Loucy (cell line): ENCODE measurements at regions not wholly inside any gene's neighbourhood (a gene's known extent, or its start where the extent isn't known, plus 50 kb on each side); places are given as distances from the start of the nearest gene placed in this dataset.
"Not testable (repeated sequence)": the region's sequence is repeated elsewhere in the genome, so short reads cannot be mapped to it uniquely, and the experiment has no call there.

Experiments
- H2AFZ ChIP-seq: fragments of 200-600 bp; sonication (generic); 2 replicates; pipeline ENCODE4 v1.6.0; 2016; ENCODE audit warnings: antibody characterized with exemption, mild to moderate bottlenecking, low read length, moderate library complexity
- H3F3A ChIP-seq: fragments of 200-600 bp; 2 replicates; pipeline ENCODE4 v1.6.0; 2016; ENCODE audit warnings: antibody characterized with exemption, low read depth, mild to moderate bottlenecking
- H3K27me3 ChIP-seq: fragments of 200-600 bp; sonication (generic); 2 replicates; pipeline ENCODE4 v1.6.1; 2014; ENCODE audit warnings: low read length, mild to moderate bottlenecking; ENCODE audit not compliant: insufficient read depth, poor library complexity, severe bottlenecking
- H3K36me3 ChIP-seq: fragments of 200-600 bp; sonication (generic); 2 replicates; pipeline ENCODE4 v1.6.1; 2016; ENCODE audit warnings: low read length; ENCODE audit not compliant: insufficient read depth
- H3K4me1 ChIP-seq: fragments of 200-600 bp; sonication (generic); 2 replicates; pipeline ENCODE4 v1.5.1; 2014; ENCODE audit warnings: low read length, mild to moderate bottlenecking; ENCODE audit not compliant: insufficient read depth, poor library complexity, severe bottlenecking
- H3K4me2 ChIP-seq: fragments of 200-600 bp; sonication (generic); 2 replicates; pipeline ENCODE4 v1.6.0; 2014; ENCODE audit warnings: antibody characterized with exemption, low read length, low read depth, mild to moderate bottlenecking; ENCODE audit not compliant: poor library complexity, severe bottlenecking
- H3K4me3 ChIP-seq: fragments of 200-600 bp; sonication (generic); 2 replicates; pipeline ENCODE4 v1.5.1; 2014; ENCODE audit warnings: low read length, mild to moderate bottlenecking, mixed read lengths; ENCODE audit not compliant: poor library complexity, severe bottlenecking
- H3K79me2 ChIP-seq: fragments of 200-600 bp; sonication (generic); 2 replicates; pipeline ENCODE4 v1.6.1; 2014; ENCODE audit warnings: low read length; ENCODE audit not compliant: insufficient read depth
- H3K9ac ChIP-seq: fragments of 200-600 bp; sonication (generic); 2 replicates; pipeline ENCODE4 v1.6.0; 2014; ENCODE audit warnings: mild to moderate bottlenecking, low read depth, low read length, moderate library complexity; ENCODE audit not compliant: poor library complexity, severe bottlenecking
- H3K9me2 ChIP-seq: fragments of 200-600 bp; sonication (generic); replicated peaks from 2 replicates; pipeline ENCODE4 v1.6.1; 2016; ENCODE audit warnings: low read depth, low read length, mixed read lengths
- H3K9me3 ChIP-seq: fragments of 200-600 bp; sonication (generic); 2 replicates; pipeline ENCODE4 v1.6.1; 2014; ENCODE audit warnings: mild to moderate bottlenecking, antibody characterized with exemption, low read length, low read depth; ENCODE audit not compliant: insufficient read depth
- H4K20me1 ChIP-seq: fragments of 200-600 bp; sonication (generic); 2 replicates; pipeline ENCODE4 v1.6.0; 2014; ENCODE audit warnings: antibody characterized with exemption, low read length, mild to moderate bottlenecking; ENCODE audit not compliant: insufficient read depth, poor library complexity, severe bottlenecking
- CTCF ChIP-seq: fragments of 200-600 bp; sonication (generic); conservative IDR thresholded peaks from 2 replicates; pipeline ENCODE4 v1.5.1; 2014; ENCODE audit warnings: mild to moderate bottlenecking, antibody characterized with exemption, low read length
- EZH2phosphoT487 ChIP-seq: fragments of 200-600 bp; IDR thresholded peaks from 2 replicates; pipeline ENCODE4 v1.6.1; 2018; ENCODE audit warnings: antibody characterized with exemption, mild to moderate bottlenecking, moderate library complexity, borderline replicate concordance

- H3K9me3 ChIP-seq = no peaks in the 10 kb centered on the region
Measured at GRCh38 chr16:60635548-60635947, 1400.7 kb downstream of the CDH8 start.

GRCh38 chr16:60611844-60612243 lies 1424.4 kb downstream of the CDH8 start:
- Histone ChIP-seq H3K27me3 (no peaks in the 10 kb centered on the region), H3K4me3 (no peak overlapping the region), H3K79me2 (no peaks in the 10 kb centered on the region), H3K9me2 (no peaks in the 10 kb centered on the region; the same call in 1 of the 2 replicates), H4K20me1 (no peaks in the 10 kb centered on the region), H3K36me3 (no peaks in the 10 kb centered on the region), H3K9ac (no peak overlapping the region), H3F3A (no peaks in the 10 kb centered on the region), H3K9me3 (no peaks in the 10 kb centered on the region), H2AFZ (no peak overlapping the region), H3K4me1 (no peaks in the 10 kb centered on the region), H3K4me2 (no peak overlapping the region)
- TF ChIP-seq EZH2phosphoT487 (no peak), CTCF (no peak)

More at GRCh38 chr16:60635548-60635947, 1400.7 kb downstream of the CDH8 start:
- H3K79me2 ChIP-seq = no peaks in the 10 kb centered on the region
- no peaks in the 10 kb centered on the region for H3K36me3 ChIP-seq
- H3K27me3 ChIP-seq = no peaks in the 10 kb centered on the region
- H4K20me1 ChIP-seq = no peaks in the 10 kb centered on the region
- no peaks in the 10 kb centered on the region for H3F3A ChIP-seq
- TF ChIP-seq CTCF = no peak
- TF ChIP-seq EZH2phosphoT487 = no peak
- H3K4me3 ChIP-seq = no peak overlapping the region
- no peak overlapping the region for H3K4me2 ChIP-seq
- H3K9me2 ChIP-seq = no peaks in the 10 kb centered on the region
- H3K4me1 ChIP-seq = no peaks in the 10 kb centered on the region
- no peak overlapping the region for H2AFZ ChIP-seq
- H3K9ac ChIP-seq = no peak overlapping the region

- H3K9me3 ChIP-seq = no peaks in the 10 kb centered on the region
- H3K9ac ChIP-seq = no peak overlapping the region
- H3K36me3 ChIP-seq = no peaks in the 10 kb centered on the region
- H3K27me3 ChIP-seq = no peaks in the 10 kb centered on the region
- H2AFZ ChIP-seq = no peak overlapping the region
- TF ChIP-seq EZH2phosphoT487 (no peak), CTCF (no peak)
- H3K4me2 ChIP-seq = no peak overlapping the region
- H3K79me2 ChIP-seq = no peaks in the 10 kb centered on the region
- no peaks in the 10 kb centered on the region for H3F3A ChIP-seq
- no peaks in the 10 kb centered on the region; the same call in 1 of the 2 replicates for H3K9me2 ChIP-seq
- no peaks in the 10 kb centered on the region for H3K4me1 ChIP-seq
- no peaks in the 10 kb centered on the region for H4K20me1 ChIP-seq
- H3K4me3 ChIP-seq = no peak overlapping the region
Measured at GRCh38 chr16:60608971-60609370, 1427.3 kb downstream of the CDH8 start.

GRCh38 chr16:60605652-60606051 lies 1430.6 kb downstream of the CDH8 start:
- H3K36me3 ChIP-seq, H3K4me2 ChIP-seq, H3K9me3 ChIP-seq, H3K9me2 ChIP-seq, H2AFZ ChIP-seq, H3F3A ChIP-seq, H3K9ac ChIP-seq, H3K4me3 ChIP-seq, H3K79me2 ChIP-seq, H4K20me1 ChIP-seq, H3K4me1 ChIP-seq, H3K27me3 ChIP-seq: not testable (repeated sequence)
